NAMALWA (cell line): ENCODE measurements at regions not wholly inside any gene's neighbourhood (a gene's known extent, or its start where the extent isn't known, plus 50 kb on each side); places are given as distances from the start of the nearest gene placed in this dataset.

Source experiments
- DNase-seq: peaks from one replicate; pipeline ENCODE4 v3.0.0-alpha.2; 2015; ENCODE audit warnings: low spot score

GRCh38 chr11:97289823-97290222 is 900.0 kb downstream of the JRKL start:
- no peak for DNase-seq

- no peak for DNase-seq
Observed at GRCh38 chr11:97290464-97291041, 900.7 kb downstream of the JRKL start.

- DNase-seq, result no peak
Observed at GRCh38 chr11:97296301-97296700, 906.5 kb downstream of the JRKL start.

- no peak for DNase-seq
Observed at GRCh38 chr11:97309291-97309690, 919.5 kb downstream of the JRKL start.

- no peak for DNase-seq
Observed at GRCh38 chr11:97325693-97326092, 935.9 kb downstream of the JRKL start.

- no peak for DNase-seq
Observed at GRCh38 chr11:97332271-97332670, 942.5 kb downstream of the JRKL start.

- DNase-seq, result no peak
Observed at GRCh38 chr11:97336064-97336463, 946.3 kb downstream of the JRKL start.

GRCh38 chr11:97345032-97345431 is 955.2 kb downstream of the JRKL start:
- no peak for DNase-seq

- DNase-seq, result no peak
Observed at GRCh38 chr11:97349201-97349600, 959.4 kb downstream of the JRKL start.

GRCh38 chr11:97351939-97352338 is 962.1 kb downstream of the JRKL start:
- no peak for DNase-seq

- DNase-seq, result no peak
Observed at GRCh38 chr11:97354026-97354425, 964.2 kb downstream of the JRKL start.

- DNase-seq, result no peak
Observed at GRCh38 chr11:97354576-97354975, 964.8 kb downstream of the JRKL start.

GRCh38 chr11:97355230-97355629 is 965.4 kb downstream of the JRKL start:
- DNase-seq, result no peak

GRCh38 chr11:97356144-97356543 is 966.3 kb downstream of the JRKL start:
- no peak for DNase-seq

GRCh38 chr11:97359016-97359415 is 969.2 kb downstream of the JRKL start:
- no peak for DNase-seq

GRCh38 chr11:97361812-97362378 is 972.1 kb downstream of the JRKL start:
- DNase-seq, result no peak

- DNase-seq, result no peak
Observed at GRCh38 chr11:97363331-97363730, 973.5 kb downstream of the JRKL start.

- DNase-seq, result no peak
Observed at GRCh38 chr11:97364047-97364446, 974.2 kb downstream of the JRKL start.

- DNase-seq, result no peak
Observed at GRCh38 chr11:97367406-97368083, 977.7 kb downstream of the JRKL start.

GRCh38 chr11:97389270-97389669 is 999.5 kb downstream of the JRKL start:
- DNase-seq, result no peak

GRCh38 chr11:97398246-97398645 is 1008.4 kb downstream of the JRKL start:
- no peak for DNase-seq

- no peak for DNase-seq
Observed at GRCh38 chr11:97409141-97409540, 1019.3 kb downstream of the JRKL start.

- no peak for DNase-seq
Observed at GRCh38 chr11:97414801-97415200, 1025.0 kb downstream of the JRKL start.

- no peak for DNase-seq
Observed at GRCh38 chr11:97419729-97420128, 1029.9 kb downstream of the JRKL start.
